HG02870 (cell line): ENCODE measurements at regions not wholly inside any gene's neighbourhood (a gene's known extent, or its start where the extent isn't known, plus 50 kb on each side); places are given as distances from the start of the nearest gene placed in this dataset.
A peak's percentile ranks its signal among the peaks of the same experiment; 100 is the strongest.

ENCODE experiments used
- ATAC-seq: cut with Tn5 transposase; IDR thresholded peaks from one replicate; pipeline ENCODE4 v1.9.1; 2021; ENCODE audit warnings: mild to moderate bottlenecking, moderate library complexity; ENCODE audit not compliant: unreplicated experiment

DNA sequence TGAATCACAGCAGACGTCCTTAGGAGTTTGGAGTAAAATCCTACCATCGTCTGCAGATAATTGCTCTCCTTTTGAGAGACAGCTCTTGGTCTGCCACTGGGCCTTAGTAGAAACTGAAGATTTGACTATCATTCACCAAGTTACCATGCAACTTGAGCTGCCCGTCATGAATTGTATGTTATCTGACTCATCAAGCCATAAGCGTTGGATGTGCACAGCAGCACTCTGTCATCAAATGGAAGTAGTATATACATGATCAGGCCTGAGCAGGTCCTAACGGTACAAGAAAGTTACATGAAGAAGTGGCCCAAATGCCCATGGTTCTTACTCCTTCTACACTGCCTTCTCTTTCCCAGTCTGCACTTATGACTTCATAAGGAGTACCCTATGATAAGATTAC lies 317.8 kb downstream of the GPATCH2 start:
- ATAC-seq: no peak

DNA sequence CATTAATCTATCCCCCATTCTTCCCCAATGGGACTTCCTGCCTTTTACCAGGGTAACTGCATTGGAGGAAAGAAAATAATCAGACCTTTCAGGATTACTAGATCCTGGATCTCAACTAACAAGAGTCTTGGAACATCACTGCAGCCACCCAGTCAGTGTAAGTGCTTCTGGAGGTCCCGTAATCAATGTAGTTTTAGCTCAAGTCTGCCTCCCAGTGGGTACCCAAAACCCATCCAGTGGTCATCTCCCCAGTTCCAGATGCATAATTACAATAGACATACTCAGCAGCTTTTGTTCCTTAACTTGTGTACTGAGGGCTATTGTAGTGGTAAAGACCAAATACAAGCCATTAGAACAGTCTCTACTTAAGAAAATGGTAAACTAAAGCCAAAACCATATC lies 319.1 kb downstream of the GPATCH2 start:
- ATAC-seq: no peak

DNA sequence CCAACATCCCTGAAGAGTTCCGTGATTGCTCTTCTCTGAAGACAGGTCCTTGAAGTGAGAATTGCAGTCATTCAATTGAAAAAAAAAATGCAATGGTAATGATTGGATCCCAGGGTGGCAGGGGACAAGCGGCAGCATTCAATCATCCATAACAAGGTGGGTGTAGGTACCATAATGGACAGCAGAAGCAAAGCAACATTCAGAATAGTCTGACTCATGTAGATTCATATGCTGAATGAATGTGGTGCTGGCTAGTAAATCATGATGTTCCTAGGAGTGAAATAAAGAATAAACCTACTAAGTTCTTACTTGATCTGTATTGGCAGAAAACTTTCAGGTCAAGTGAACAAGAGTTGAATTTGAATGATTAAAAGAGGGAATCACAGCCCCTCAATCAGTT lies 319.6 kb downstream of the GPATCH2 start:
- ATAC-seq: no peak

DNA sequence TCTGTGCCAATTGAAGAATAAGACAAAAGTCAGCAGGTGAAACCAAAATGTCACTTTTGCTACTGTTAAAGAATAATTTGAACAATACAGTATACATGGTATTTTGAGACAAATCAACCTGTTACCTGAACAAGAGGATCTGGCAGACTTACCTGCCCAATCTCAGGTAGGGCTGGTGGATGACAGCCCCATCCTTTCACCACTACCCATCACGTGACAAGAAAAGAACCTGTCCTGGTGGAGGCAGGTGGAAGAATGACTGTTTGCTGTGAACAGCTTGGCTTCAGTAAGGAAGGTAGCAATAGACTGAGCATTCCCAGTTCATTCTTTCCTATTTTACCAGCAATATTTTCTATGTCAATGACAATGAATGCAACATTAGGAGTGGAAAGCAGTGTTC lies 349.6 kb downstream of the GPATCH2 start:
- ATAC-seq: no peak

DNA sequence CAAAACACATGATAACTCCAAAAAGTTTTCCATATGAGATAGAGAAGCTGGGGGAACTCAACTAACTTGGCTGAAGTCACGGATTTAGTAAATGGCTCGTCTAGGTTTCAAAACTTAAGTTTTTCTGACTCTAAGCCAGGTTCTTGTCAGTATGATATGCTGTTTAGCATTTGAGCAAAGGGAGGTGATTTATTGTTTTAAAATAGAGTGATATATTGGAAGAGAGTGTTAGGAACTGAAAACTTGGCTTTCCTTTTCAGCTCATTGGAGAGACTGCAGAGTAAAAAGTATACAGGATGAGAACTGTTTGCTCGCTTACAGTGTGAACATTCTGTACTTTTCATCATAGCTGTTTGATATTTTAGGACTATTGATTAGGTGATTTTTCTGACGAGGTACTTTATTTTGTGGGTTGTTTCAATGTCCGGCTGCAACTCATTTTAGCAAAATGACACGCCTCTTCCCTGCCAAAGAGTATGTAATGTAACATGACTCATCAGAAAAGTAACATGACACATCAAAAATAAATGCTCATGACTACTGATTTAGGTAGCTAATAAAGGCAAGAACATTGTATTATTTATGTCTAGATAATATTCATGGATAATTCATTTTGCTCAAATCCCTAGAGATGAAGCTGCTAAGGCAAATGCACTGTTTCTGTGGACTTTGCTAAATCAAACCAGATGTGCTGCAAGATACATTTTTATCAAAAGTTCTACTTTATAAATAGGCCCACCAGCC lies 355.1 kb downstream of the GPATCH2 start:
- ATAC-seq: no peak

DNA sequence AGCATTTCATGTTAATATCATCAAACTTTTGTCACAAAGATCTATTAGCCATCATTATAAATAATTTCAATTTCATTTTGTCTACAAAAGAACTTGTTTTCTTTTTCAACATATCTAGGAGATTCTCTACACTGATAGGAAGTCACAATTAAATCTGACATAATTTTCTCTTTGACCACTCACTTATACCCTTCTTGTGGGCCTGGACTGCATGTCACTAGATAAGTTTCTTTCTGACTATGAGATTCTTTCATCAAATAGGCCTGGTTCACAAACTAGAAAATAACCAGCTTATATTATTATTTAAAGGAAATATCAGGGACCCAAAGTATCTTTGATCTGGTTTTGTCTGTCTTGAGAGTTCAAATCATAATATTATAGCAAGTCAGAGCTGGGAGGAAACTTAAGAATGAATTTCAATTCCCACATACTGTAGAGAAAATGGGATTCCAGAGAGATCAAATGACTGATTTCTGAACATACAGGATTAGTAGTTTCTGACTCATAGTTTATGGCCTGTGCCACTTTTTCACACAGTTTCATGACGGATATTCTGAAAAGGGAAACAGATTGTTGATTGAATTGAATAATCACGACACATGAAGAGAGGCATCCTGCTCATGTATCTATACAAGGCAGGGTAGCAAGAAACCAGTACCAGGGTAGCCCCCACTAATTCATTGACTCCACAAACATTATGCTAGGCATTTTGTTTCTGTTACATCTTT lies 355.8 kb downstream of the GPATCH2 start:
- ATAC-seq: peak; percentile 60

DNA sequence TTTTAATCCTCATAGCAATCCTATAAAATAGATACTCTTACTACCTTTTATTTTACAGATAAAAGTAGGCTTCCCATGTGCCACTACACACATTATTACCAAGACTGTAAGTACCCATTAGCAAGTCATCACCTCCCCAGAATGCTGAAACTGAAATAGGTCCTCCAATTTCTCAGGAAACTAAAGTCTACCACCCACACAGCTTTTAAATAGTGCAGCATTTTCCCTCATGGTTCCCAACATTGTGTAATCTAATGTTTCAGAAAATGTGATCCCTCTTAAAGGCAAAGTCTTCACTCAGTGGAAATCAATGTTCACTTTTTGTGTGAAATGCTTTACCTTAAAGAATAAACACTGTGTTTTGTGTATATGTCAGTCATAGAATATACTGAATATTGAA lies 356.5 kb downstream of the GPATCH2 start:
- ATAC-seq: no peak

- ATAC-seq: no peak
These were observed 357.0 kb downstream of the GPATCH2 start for GRCh38 chr1:217273866-217274265.

DNA sequence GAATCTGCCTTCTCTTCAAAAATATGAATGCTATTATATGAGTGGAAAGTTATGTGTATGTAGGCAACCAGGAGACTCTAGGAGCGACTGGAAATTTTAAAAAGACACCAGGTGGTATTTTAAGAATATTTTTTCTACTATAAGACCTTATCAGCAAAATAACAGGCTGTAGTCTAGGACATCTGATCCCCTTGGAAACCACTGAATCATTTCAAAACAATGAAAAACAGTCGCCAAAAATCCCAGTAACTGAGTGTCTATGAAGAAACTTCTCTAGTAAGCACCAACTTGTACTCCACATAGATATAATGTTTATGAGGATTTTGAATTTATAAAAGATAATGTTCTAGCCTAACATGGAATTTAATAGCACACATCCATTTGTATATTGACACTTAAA lies 358.5 kb downstream of the GPATCH2 start:
- ATAC-seq: no peak

DNA sequence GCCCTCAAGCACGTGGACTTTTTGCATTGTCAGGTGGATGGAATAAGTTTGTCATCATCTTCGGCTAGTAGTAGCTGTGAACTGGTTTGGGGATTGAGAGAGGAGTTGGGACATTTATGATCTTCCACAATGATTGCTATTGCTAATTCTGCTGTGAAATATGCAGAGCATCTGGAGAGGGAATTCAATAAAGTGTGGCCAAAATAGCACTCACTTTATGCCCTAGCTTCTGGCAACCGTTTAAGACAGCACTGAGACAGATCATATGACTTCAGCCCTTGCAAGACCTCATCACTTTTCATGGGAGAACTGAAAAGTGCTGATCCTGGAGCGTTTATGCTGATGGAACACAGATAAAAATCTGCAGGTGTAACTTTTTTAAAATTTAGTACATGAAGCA lies 360.8 kb downstream of the GPATCH2 start:
- no peak for ATAC-seq

DNA sequence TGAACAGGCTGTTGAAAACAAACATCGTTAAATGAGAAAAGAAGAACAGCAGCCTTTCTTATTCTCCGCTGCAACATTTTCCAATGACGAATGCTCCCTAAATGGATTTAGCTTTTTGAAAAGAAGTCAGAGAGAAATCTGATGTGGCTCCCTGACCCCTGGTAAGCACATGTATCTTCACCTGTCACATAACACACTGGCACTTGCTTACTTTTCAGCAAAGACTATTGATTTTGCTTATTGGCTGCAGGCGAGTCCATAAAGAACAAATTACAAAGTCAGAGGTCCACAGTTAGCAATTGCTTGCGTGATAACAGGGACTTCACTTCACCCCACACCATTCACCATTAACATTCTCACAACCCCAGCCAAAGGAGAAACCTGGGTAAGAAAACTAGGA lies 362.8 kb downstream of the GPATCH2 start:
- ATAC-seq: no peak

DNA sequence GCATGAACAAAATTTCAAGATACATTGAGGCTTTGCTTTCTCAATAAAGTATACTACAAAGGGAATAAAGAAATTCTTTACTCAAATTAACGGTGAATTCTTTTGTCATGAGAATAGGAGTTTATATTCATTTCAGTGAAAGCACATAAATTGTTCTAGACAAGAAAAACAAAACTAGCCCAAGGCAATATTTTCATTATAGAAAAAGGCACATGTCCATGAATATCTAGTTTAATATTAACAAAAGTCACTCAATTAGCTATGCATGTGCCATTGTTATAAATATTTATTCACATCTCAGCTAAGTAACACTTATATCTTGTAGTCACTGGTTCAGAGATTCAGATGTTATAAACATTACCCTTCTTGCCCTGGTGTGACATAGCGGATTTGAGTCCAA lies 369.3 kb downstream of the GPATCH2 start:
- no peak for ATAC-seq

GRCh38 chr1:217260676-217261075 lies 370.2 kb downstream of the GPATCH2 start:
- no peak for ATAC-seq

GRCh38 chr1:217253985-217254384 lies 376.9 kb downstream of the GPATCH2 start:
- no peak for ATAC-seq

DNA sequence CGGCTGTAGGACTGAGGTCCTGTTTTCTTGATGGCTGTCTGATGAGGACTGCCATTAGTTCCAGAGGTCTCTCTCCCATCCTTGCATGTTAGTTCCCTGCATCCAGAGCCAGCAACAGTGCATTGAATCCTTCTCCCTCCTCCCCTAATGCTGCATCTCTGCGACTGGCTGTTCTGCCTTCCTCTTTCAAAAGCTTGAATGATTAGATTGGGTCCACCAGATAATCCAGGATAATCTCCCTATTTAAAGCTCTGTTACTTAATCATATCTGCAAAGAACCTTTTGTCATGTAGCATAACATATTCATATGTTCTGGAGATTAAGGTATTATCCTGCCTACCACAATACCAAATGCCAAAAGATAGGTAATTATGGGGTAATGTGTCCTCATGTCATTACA lies 377.5 kb downstream of the GPATCH2 start:
- ATAC-seq: no peak

- ATAC-seq: no peak
These were observed 379.8 kb downstream of the GPATCH2 start for GRCh38 chr1:217251121-217251520.

DNA sequence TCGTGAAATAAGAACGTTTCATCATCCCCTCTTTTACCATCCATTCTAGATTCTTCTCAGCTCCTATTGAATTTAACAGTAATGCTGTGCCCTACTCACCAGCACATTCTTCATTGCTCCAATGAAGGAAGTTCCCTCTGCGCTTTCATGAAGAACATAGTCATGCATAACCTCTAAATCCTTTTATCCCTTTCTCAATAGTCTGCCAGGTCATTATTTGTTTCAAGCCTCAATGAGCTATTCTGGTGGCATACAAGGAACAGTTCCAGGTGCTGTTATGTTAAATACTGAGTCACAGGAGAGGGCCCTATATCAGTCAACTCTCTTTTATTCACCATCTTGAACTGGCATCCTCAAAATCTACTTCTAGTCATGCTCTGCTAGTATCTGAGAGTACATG lies 381.0 kb downstream of the GPATCH2 start:
- no peak for ATAC-seq

DNA sequence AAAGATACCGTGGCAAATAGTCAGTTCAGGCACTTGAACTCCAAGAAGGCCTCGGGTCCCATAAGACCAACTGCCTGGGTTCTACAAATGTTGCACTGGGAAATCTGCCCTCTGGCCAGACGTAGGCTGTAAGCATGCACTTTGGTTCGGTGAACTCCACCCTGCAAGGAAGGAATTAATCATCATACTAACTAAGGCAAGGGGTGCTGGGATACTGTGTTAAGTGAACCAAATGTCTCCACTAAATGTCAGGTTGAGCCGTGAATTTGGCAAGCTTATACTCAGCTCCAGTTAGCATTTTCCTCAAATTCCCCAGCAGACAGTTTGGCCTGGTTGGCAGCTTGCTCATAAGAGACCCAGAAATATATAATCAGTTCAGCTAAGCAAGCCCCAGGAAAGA lies 385.9 kb downstream of the GPATCH2 start:
- no peak for ATAC-seq

- ATAC-seq: no peak
These were observed 390.2 kb downstream of the GPATCH2 start for GRCh38 chr1:217240656-217241055.

- no peak for ATAC-seq
These were observed 391.9 kb downstream of the GPATCH2 start for GRCh38 chr1:217238945-217239344.

DNA sequence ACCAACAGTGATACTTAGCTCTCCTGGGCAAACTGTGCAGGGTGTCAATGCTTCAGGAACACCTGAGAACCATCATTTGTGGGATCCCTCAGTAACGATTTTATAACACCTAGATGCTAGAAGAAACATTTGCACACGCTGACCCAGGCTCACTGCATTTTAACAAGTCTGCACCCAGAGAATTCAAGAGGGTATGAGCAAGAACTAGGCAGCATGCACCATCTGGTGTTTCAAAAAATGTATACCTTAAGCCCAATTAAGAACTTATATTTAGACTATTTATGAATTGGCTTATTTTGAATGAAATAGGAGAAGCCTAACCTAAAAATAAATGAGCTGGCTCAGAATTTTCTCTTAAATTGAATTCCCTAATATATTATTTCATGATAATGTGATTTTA lies 400.5 kb downstream of the GPATCH2 start:
- ATAC-seq: no peak

DNA sequence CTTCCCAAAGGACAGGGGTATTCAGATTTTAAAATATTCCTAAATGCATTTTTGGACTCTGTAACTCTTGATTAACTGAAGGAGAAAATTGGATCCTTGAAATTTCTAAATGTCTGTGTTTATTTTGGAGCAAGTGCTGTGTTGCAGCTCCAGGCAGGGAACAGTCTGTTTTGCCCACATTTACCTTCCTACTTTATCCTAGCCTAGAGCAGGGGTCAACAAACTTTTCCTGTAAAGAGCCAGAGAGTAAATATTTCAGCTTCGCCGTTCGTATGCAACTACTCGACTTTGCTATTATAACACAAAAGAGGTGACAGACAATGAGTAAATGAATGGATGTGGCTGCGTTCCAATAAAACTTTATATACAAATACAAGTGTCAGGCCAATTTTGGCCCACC lies 402.2 kb downstream of the GPATCH2 start:
- no peak for ATAC-seq

GRCh38 chr1:217224201-217224600 lies 406.7 kb downstream of the GPATCH2 start:
- no peak for ATAC-seq
